HepG2 (cell line): ENCODE measurements at regions not wholly inside any gene's neighbourhood (a gene's known extent, or its start where the extent isn't known, plus 50 kb on each side); places are given as distances from the start of the nearest gene placed in this dataset.

ENCODE experiments used
- ATAC-seq: fragments of 200-7000 bp; cut with Tn5 transposase; 3 replicates; pipeline ENCODE4 v1.9.1; 2020; ENCODE audit warnings: mild to moderate bottlenecking, moderate library complexity
- BruUV-seq: library from RNA; stranded (reverse); fragments of 400-500 nt; replicated peaks from 2 replicates; lab custom pipeline; 2021; lab: Mats Ljungman, UMichigan
- CTCF ChIA-PET: fragments of 300-600 bp; formaldehyde crosslinking; extraction: SDS; loops from one replicate; lab custom pipeline; 2021; ENCODE audit warnings: low total read pairs, inconsistent platforms, low intra/inter-chr PET ratio; lab: Yijun Ruan, JAX
- POLR2A ChIA-PET: fragments of 350-600 bp; sonication (Branson Sonifier 250); formaldehyde crosslinking; loops from one replicate; lab custom pipeline; 2020; ENCODE audit warnings: antibody characterized with exemption, inconsistent platforms; lab: Yijun Ruan, JAX
- DNase-seq: peaks from one replicate; pipeline ENCODE4 v3.0.0-alpha.2; 2015; ENCODE audit warnings: low spot score
- FAIRE-seq: peaks from 3 replicates; lab custom pipeline; 2011; peaks lifted over from hg19 to GRCh38; lab: Jason Lieb, UNC
- H2AFZ ChIP-seq: one replicate; pipeline ENCODE4 v1.6.1; 2011; ENCODE audit warnings: low read length, inconsistent platforms
- H3K27ac ChIP-seq: fragments of 300-600 bp; 3 replicates; pipeline ENCODE4 v1.8.0; 2011; ENCODE audit warnings: mixed run types, mild to moderate bottlenecking, mixed read lengths, low read length, inconsistent platforms; ENCODE audit not compliant: insufficient read depth; ENCODE audit errors: extremely low read length
- H3K27me3 ChIP-seq, 2 experiments: fragments of 200-600 bp in 1 of 2; 2 replicates in 1 of 2; 3 replicates in 1 of 2; pipeline versions ENCODE4 v1.6.0 to v1.8.0; 2011; ENCODE audit warnings: low read length in 2 of 2, mild to moderate bottlenecking in 2 of 2, moderate library complexity in 2 of 2, inconsistent platforms in 1 of 2; ENCODE audit not compliant: insufficient read depth in 2 of 2, control insufficient read depth in 1 of 2
- H3K36me3 ChIP-seq, 2 experiments: fragments of 200-600 bp in 1 of 2; replicated peaks in 1 of 2; 2 replicates in 1 of 2; 3 replicates in 1 of 2; pipeline versions ENCODE4 v1.5.1 to v1.8.0; 2011; ENCODE audit warnings: low read length in 2 of 2, inconsistent platforms in 1 of 2; ENCODE audit not compliant: insufficient read depth in 2 of 2, control insufficient read depth in 1 of 2
- H3K4me1 ChIP-seq: 2 replicates; pipeline ENCODE4 v1.5.1; 2012; ENCODE audit warnings: low read length, inconsistent platforms; ENCODE audit not compliant: insufficient read depth
- H3K4me2 ChIP-seq: 2 replicates; pipeline ENCODE4 v1.6.0; 2011; ENCODE audit warnings: low read depth, low read length, inconsistent platforms
- H3K4me3 ChIP-seq, 3 experiments: fragments of 200-600 bp in 1 of 3; sonication (generic), shearing (Covaris generic) in 1 of 3; replicated peaks in 1 of 3; 2 replicates each; pipeline ENCODE4 v1.5.1; 2011 to 2016; ENCODE audit warnings: low read length in 3 of 3, inconsistent platforms in 2 of 3, low read depth in 2 of 3, mild to moderate bottlenecking in 2 of 3, control low read depth in 1 of 3, mixed read lengths in 1 of 3; ENCODE audit not compliant: insufficient read depth in 1 of 3
- H3K79me2 ChIP-seq: one replicate; pipeline ENCODE4 v1.6.1; 2011; ENCODE audit warnings: low read length, inconsistent platforms; ENCODE audit not compliant: insufficient read depth
- H3K9ac ChIP-seq: 2 replicates; pipeline ENCODE4 v1.6.0; 2011; ENCODE audit warnings: mild to moderate bottlenecking, low read depth, low read length, inconsistent platforms; ENCODE audit not compliant: insufficient read depth
- H3K9me3 ChIP-seq: 2 replicates; pipeline ENCODE4 v1.5.1; 2012; ENCODE audit warnings: mild to moderate bottlenecking, low read length
- H4K20me1 ChIP-seq: 2 replicates; pipeline ENCODE4 v1.6.0; 2011; ENCODE audit warnings: inconsistent platforms, mild to moderate bottlenecking, low read length, moderate library complexity; ENCODE audit not compliant: insufficient read depth
- AFF4 ChIP-seq: sonication (generic); formaldehyde crosslinking; IDR thresholded peaks from 2 replicates; pipeline ENCODE4 v1.4.0; 2020; ENCODE audit warnings: missing genetic modification reagents
- IRF1 ChIP-seq: sonication (generic); formaldehyde crosslinking; IDR thresholded peaks from 2 replicates; pipeline ENCODE4 v1.4.0; 2020; ENCODE audit warnings: low read depth, mild to moderate bottlenecking, missing genetic modification reagents
- ZNF547 ChIP-seq: sonication (generic); formaldehyde crosslinking; IDR thresholded peaks from 2 replicates; pipeline ENCODE4 v1.5.1; 2020; ENCODE audit warnings: mild to moderate bottlenecking, missing genetic modification reagents
- WGBS: methylation state at CpG from one replicate; pipeline ENCODE4 v1.1.6; 2017; ENCODE audit warnings: low lambda C conversion rate; 5-methylcytosine and 5-hydroxymethylcytosine counted together
- in situ Hi-C: cut with HindIII; loops from 2 replicates; pipeline ENCODE4 v1.10.0; 2017; ENCODE audit warnings: low pct_unique_long_range_greater_than_20kb; ENCODE audit not compliant: extremely low pct_ligation_motif_present
- intact Hi-C: fragments of 100-400 bp; cut with micrococcal nuclease; formaldehyde crosslinking; loops from one replicate; pipeline ENCODE4 v1.10.0; 2022; ENCODE audit not compliant: unreplicated experiment

DNA sequence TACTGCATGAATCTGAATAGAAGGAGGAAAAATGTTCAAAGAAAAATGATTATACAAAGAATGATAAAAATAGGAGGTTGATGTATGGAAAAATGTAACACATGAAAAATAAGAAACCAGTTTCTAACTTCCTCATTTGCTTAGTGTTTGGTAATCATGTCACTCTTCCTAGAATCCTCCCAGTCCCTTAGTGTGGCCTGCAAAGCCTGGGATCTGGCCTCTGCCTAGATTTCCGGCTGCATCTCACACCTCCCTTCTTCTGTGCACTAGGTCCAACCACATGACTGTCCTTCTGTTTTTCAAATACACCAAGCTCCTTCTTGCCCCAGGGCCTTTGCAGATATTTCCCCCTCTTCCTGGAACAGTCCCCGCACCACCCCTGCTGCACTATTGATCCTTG, 76.8 kb upstream of the RBMS1 start (continued):
- TF ChIP-seq IRF1 (CRISPR knock-in tag), result no peak
- no peak for TF ChIP-seq AFF4 (CRISPR knock-in tag)
- TF ChIP-seq, all 625 proteins: peak for 0

- Histone ChIP-seq H3K36me3 (no peaks in the 10 kb centered on the region), H3K27me3 (no peaks in the 10 kb centered on the region), H3K4me1 (no peaks in the 10 kb centered on the region), H3K4me2 (no peak overlapping the region), H3K79me2 (no peaks in the 10 kb centered on the region), H3K9ac (no peak overlapping the region), H4K20me1 (no peaks in the 10 kb centered on the region), H3K9me3 (peaks cover 8% of the 10 kb centered on the region; the same call in 1 of the 2 replicates), H3K4me3 (no peak overlapping the region), H2AFZ (no peak overlapping the region), H3K27ac (no peak overlapping the region)
- intact Hi-C loops, result no loop called here
- no peak for TF ChIP-seq ZNF547
- ATAC-seq (no peak), FAIRE-seq (no peak), DNase-seq (no peak)
- ChIA-PET CTCF (no interaction called here), POLR2A (no interaction called here)
- in situ Hi-C loops, result no loop called here
- BruUV-seq, result no TSS peak
- 38% methylated on average over 1 of the region's 1 CpG for WGBS
Observed at GRCh38 chr2:160574468-160575140, 81.0 kb upstream of the RBMS1 start.
